Fibroblast of lung (primary cell): ENCODE measurements at regions not wholly inside any gene's neighbourhood (a gene's known extent, or its start where the extent isn't known, plus 50 kb on each side); places are given as distances from the start of the nearest gene placed in this dataset.

Experiments used
- DNase-seq, 2 donors: peaks; one replicate each; pipeline versions ENCODE4 v3.0.0 to v3.0.0-alpha.2; 2010; ENCODE audit warnings: low read depth in 2 of 2
- H2AFZ ChIP-seq: 2 replicates; pipeline ENCODE4 v1.5.1; 2012; ENCODE audit warnings: low read length, control low read depth, inconsistent platforms
- H3K27ac ChIP-seq: 2 replicates; pipeline ENCODE4 v1.5.1; 2011; ENCODE audit warnings: low read length, control low read depth; ENCODE audit not compliant: insufficient read depth
- H3K27me3 ChIP-seq: 2 replicates; pipeline ENCODE4 v1.5.1; 2011; ENCODE audit warnings: mild to moderate bottlenecking, low read length; ENCODE audit not compliant: control insufficient read depth, insufficient read depth
- H3K36me3 ChIP-seq: 2 replicates; pipeline ENCODE4 v1.5.1; 2011; ENCODE audit warnings: low read length; ENCODE audit not compliant: control insufficient read depth, insufficient read depth
- H3K4me1 ChIP-seq: 2 replicates; pipeline ENCODE4 v1.5.1; 2011; ENCODE audit warnings: low read length; ENCODE audit not compliant: control insufficient read depth, insufficient read depth; ENCODE audit errors: extremely low read depth
- H3K4me2 ChIP-seq: 2 replicates; pipeline ENCODE4 v1.5.1; 2011; ENCODE audit warnings: low read length, control low read depth; ENCODE audit not compliant: insufficient read depth; ENCODE audit errors: extremely low read depth
- H3K4me3 ChIP-seq, 4 experiments: fragments of 200-600 bp in 1 of 4; sonication (generic) in 1 of 4; replicated peaks in 1 of 4; 2 replicates each; pipeline ENCODE4 v1.5.1; 2011 to 2016; ENCODE audit warnings: low read length in 4 of 4, low read depth in 3 of 4, mild to moderate bottlenecking in 3 of 4, control low read depth in 2 of 4, inconsistent platforms in 1 of 4, mixed read lengths in 1 of 4; ENCODE audit not compliant: insufficient read depth in 1 of 4; ENCODE audit errors: control extremely low read depth in 1 of 4
- H3K79me2 ChIP-seq: 2 replicates; pipeline ENCODE4 v1.5.1; 2012; ENCODE audit warnings: mild to moderate bottlenecking, low read length, inconsistent platforms; ENCODE audit not compliant: control insufficient read depth, insufficient read depth
- H3K9ac ChIP-seq: 2 replicates; pipeline ENCODE4 v1.5.1; 2011; ENCODE audit warnings: mild to moderate bottlenecking, low read length, control low read depth; ENCODE audit not compliant: insufficient read depth
- H3K9me3 ChIP-seq: 2 replicates; pipeline ENCODE4 v1.5.1; 2012; ENCODE audit warnings: low read depth, low read length; ENCODE audit not compliant: control insufficient read depth, insufficient read depth
- H4K20me1 ChIP-seq: 2 replicates; pipeline ENCODE4 v1.5.1; 2011; ENCODE audit warnings: low read length; ENCODE audit not compliant: control insufficient read depth, insufficient read depth; ENCODE audit errors: extremely low read depth
- CTCF ChIP-seq, 2 donors: IDR thresholded peaks in 1 of 2; conservative IDR thresholded peaks in 1 of 2; 1 replicate in 1 of 2; 2 replicates in 1 of 2; pipeline ENCODE4 v1.5.1; 2011 to 2012; ENCODE audit warnings: low read length in 2 of 2, control low read depth in 1 of 2, inconsistent platforms in 1 of 2, low read depth in 1 of 2, mild to moderate bottlenecking in 1 of 2
- EZH2 ChIP-seq: IDR thresholded peaks from 2 replicates; pipeline ENCODE4 v1.5.1; 2012; ENCODE audit warnings: low read length, control low read depth, mild to moderate bottlenecking; ENCODE audit errors: missing control alignments

- H3K27me3 ChIP-seq, result no peaks in the 10 kb centered on the region
- no peaks in the 10 kb centered on the region for H3K9me3 ChIP-seq
- H4K20me1 ChIP-seq, result no peaks in the 10 kb centered on the region
- H2AFZ ChIP-seq, result no peak overlapping the region
- no peak overlapping the region for H3K4me3 ChIP-seq
- H3K27ac ChIP-seq, result no peak overlapping the region
- H3K4me1 ChIP-seq, result peaks cover 17% of the 10 kb centered on the region
- H3K79me2 ChIP-seq, result no peaks in the 10 kb centered on the region
- no peak for TF ChIP-seq EZH2
- no peak for TF ChIP-seq CTCF (conservative IDR thresholded peaks at IDR 0.05 in 1 of 2, IDR thresholded peaks at IDR 0.05 in 1 of 2; ENCODE audit: low read depth in 1 of 2, low read length in 2 of 2)
- no peak overlapping the region for H3K4me2 ChIP-seq
- H3K36me3 ChIP-seq, result no peaks in the 10 kb centered on the region
- H3K9ac ChIP-seq, result no peak overlapping the region
- no peak for DNase-seq
Measured at GRCh38 chr13:111004444-111004843, 89.6 kb upstream of the ANKRD10 start.

DNA sequence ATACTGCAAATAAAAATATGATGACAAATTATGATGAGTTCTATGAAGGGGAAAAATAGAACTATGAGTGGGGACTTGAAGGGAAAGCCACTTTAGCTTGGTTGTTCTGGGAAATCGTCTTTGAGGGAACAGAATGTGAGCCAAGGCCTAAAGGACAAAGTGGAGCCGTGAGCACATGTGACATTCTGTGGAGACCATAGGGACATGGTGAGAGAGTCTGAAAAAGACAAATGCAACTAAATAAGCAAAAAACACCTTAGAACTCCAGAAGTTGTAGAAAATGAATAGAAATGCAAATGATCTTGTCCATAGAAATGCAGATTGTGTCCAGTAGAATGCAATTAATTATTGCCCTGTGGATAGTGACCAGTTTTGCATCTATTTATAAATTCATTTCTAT lies 86.8 kb upstream of the ANKRD10 start:
- Histone ChIP-seq H3K9ac (no peak overlapping the region), H3K79me2 (no peaks in the 10 kb centered on the region), H3K36me3 (no peaks in the 10 kb centered on the region), H3K4me3 (no peak overlapping the region), H2AFZ (no peak overlapping the region), H3K4me1 (peaks cover 9% of the 10 kb centered on the region), H3K9me3 (no peaks in the 10 kb centered on the region), H3K27me3 (no peaks in the 10 kb centered on the region), H4K20me1 (no peaks in the 10 kb centered on the region), H3K27ac (no peak overlapping the region), H3K4me2 (no peak overlapping the region)
- DNase-seq, result no peak
- TF ChIP-seq CTCF (conservative IDR thresholded peaks at IDR 0.05 in 1 of 2, IDR thresholded peaks at IDR 0.05 in 1 of 2; ENCODE audit: low read depth in 1 of 2, low read length in 2 of 2) (no peak), EZH2 (no peak)

GRCh38 chr13:110993788-110994187 lies 78.9 kb upstream of the ANKRD10 start:
- no peaks in the 10 kb centered on the region for H3K4me1 ChIP-seq
- TF ChIP-seq CTCF (conservative IDR thresholded peaks at IDR 0.05 in 1 of 2, IDR thresholded peaks at IDR 0.05 in 1 of 2; ENCODE audit: low read depth in 1 of 2, low read length in 2 of 2) (no peak), EZH2 (no peak)
- H3K36me3 ChIP-seq, result no peaks in the 10 kb centered on the region
- no peak overlapping the region for H3K27ac ChIP-seq
- no peaks in the 10 kb centered on the region for H3K79me2 ChIP-seq
- no peak overlapping the region for H2AFZ ChIP-seq
- H3K9ac ChIP-seq, result no peak overlapping the region
- no peaks in the 10 kb centered on the region for H3K27me3 ChIP-seq
- no peak overlapping the region for H3K4me3 ChIP-seq
- DNase-seq, result no peak
- H4K20me1 ChIP-seq, result no peaks in the 10 kb centered on the region
- H3K9me3 ChIP-seq, result no peaks in the 10 kb centered on the region
- no peak overlapping the region for H3K4me2 ChIP-seq
